Activated CD4-positive, alpha-beta T cell treated with anti-CD3 and anti-CD28 coated beads, Interleukin-2, amount 10 ng/mL, durations not matched to agents 7 days and 5 days (primary cell): ENCODE measurements at regions not wholly inside any gene's neighbourhood (a gene's known extent, or its start where the extent isn't known, plus 50 kb on each side); places are given as distances from the start of the nearest gene placed in this dataset.
"Not testable (repeated sequence)": the region's sequence is repeated elsewhere in the genome, so short reads cannot be mapped to it uniquely, and the experiment has no call there.

Experiments used
- CTCF ChIA-PET: fragments of 350-600 bp; sonication (Branson Sonifier 250); formaldehyde crosslinking; loops from one replicate; lab custom pipeline; 2021; ENCODE audit warnings: antibody characterized with exemption; lab: Charles Lee
- POLR2A ChIA-PET: fragments of 350-600 bp; sonication (Branson Sonifier 250); formaldehyde crosslinking; loops from one replicate; lab custom pipeline; 2021; ENCODE audit warnings: antibody characterized with exemption; lab: Charles Lee
- DNase-seq: peaks from one replicate; pipeline ENCODE4 v3.0.0-alpha.2; 2020
- H3K27ac Mint-ChIP-seq: one replicate; pipeline ENCODE4 v1.8.0; 2021; ENCODE audit warnings: mild to moderate bottlenecking, moderate library complexity, mixed read lengths
- H3K27me3 Mint-ChIP-seq: one replicate; pipeline ENCODE4 v1.8.0; 2021; ENCODE audit warnings: mixed read lengths
- H3K36me3 Mint-ChIP-seq: one replicate; pipeline ENCODE4 v1.8.0; 2021; ENCODE audit warnings: low read depth, mixed read lengths
- H3K4me1 Mint-ChIP-seq: one replicate; pipeline ENCODE4 v1.8.0; 2021; ENCODE audit warnings: mixed read lengths
- H3K4me3 Mint-ChIP-seq: one replicate; pipeline ENCODE4 v1.8.0; 2021; ENCODE audit warnings: mild to moderate bottlenecking, moderate library complexity, mixed read lengths
- H3K9me3 Mint-ChIP-seq: one replicate; pipeline ENCODE4 v1.8.0; 2021; ENCODE audit warnings: mixed read lengths

GRCh38 chr2:62654876-62655359 lies 50.6 kb upstream of the EHBP1 start:
- ChIA-PET POLR2A (no interaction called here), CTCF (interaction anchor here (0.6 kb wide), 1 partner anchor 16 kb away, joined by 3 read pairs; no protein-coding TSS in a partner anchor)
- DNase-seq, result no peak
- Mint-ChIP-seq H3K4me1 (no peaks in the 10 kb centered on the region), H3K36me3 (no peaks in the 10 kb centered on the region), H3K27me3 (peaks cover 2% of the 10 kb centered on the region), H3K9me3 (peaks cover 2% of the 10 kb centered on the region), H3K4me3 (no peak overlapping the region), H3K27ac (no peak overlapping the region)

DNA sequence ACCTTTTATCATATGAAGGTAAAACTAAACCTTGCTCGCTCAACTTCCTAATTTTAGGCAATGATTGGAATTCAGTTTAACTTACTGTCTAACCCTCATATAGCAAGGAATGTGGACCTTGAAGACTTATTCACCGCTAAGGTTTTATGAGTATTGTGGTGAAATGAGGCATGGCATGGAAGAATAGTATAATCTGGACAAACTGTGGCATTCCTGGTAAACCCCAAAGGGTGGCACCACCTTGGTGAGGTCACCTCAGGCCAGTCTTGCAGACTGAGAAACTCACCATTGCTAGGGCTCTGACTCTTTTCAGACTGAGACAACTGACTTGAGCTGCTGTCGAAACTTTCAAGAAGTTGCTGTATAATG lies 51.1 kb upstream of the EHBP1 start:
- CTCF ChIA-PET, result no interaction called here
- H3K9me3 Mint-ChIP-seq, result peaks cover 2% of the 10 kb centered on the region
- H3K27me3 Mint-ChIP-seq, result peaks cover 2% of the 10 kb centered on the region
- H3K36me3 Mint-ChIP-seq, result no peaks in the 10 kb centered on the region
- no peak overlapping the region for H3K27ac Mint-ChIP-seq
- DNase-seq, result no peak
- H3K4me1 Mint-ChIP-seq, result no peaks in the 10 kb centered on the region
- no peak overlapping the region for H3K4me3 Mint-ChIP-seq
- POLR2A ChIA-PET, result no interaction called here

- no peaks in the 10 kb centered on the region for H3K36me3 Mint-ChIP-seq
- peaks cover 2% of the 10 kb centered on the region for H3K27me3 Mint-ChIP-seq
- ChIA-PET CTCF (no interaction called here), POLR2A (no interaction called here)
- no peaks in the 10 kb centered on the region for H3K4me1 Mint-ChIP-seq
- no peak for DNase-seq
- H3K9me3 Mint-ChIP-seq, result peaks cover 2% of the 10 kb centered on the region
- no peak overlapping the region for H3K4me3 Mint-ChIP-seq
- H3K27ac Mint-ChIP-seq, result no peak overlapping the region
These were observed 51.7 kb upstream of the EHBP1 start for GRCh38 chr2:62653582-62654422.

DNA sequence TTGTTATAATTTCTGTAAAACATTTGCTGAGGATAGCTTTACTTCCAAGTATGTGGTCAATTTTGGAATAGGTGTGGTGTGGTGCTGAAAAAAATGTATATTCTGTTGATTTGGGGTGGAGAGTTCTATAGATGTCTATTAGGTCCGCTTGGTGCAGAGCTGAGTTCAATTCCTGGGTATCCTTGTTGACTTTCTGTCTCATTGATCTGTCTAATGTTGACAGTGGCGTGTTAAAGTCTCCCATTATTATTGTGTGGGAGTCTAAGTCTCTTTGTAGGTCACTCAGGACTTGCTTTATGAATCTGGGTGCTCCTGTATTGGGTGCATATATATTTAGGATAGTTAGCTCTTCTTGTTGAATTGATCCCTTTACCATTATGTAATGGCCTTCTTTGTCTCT lies 56.4 kb upstream of the EHBP1 start:
- H3K36me3 Mint-ChIP-seq, DNase-seq, CTCF ChIA-PET, H3K4me3 Mint-ChIP-seq, POLR2A ChIA-PET, H3K27ac Mint-ChIP-seq, H3K27me3 Mint-ChIP-seq, H3K4me1 Mint-ChIP-seq, H3K9me3 Mint-ChIP-seq: not testable (repeated sequence)

DNA sequence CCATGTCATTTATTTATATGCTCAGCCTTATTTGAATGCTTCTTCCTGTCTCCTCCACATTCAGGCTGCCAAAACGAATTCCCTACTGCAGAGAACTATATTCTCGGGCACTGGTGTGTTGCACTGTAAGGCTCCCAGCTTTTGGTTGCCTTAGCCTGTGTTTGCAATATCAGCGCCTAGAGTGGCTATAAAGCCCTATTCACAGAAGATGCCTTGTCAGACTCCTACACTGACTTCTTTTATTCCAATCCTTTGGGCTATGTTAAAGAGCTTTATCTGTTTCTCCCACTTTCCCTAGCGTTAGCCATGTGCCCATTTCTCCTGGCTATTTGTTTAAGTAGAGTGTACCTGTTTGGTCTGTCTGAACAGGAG lies 62.4 kb upstream of the EHBP1 start:
- Mint-ChIP-seq H3K9me3 (peaks cover 3% of the 10 kb centered on the region), H3K4me3 (no peak overlapping the region), H3K27ac (no peak overlapping the region), H3K27me3 (peaks cover 6% of the 10 kb centered on the region), H3K4me1 (no peaks in the 10 kb centered on the region), H3K36me3 (no peaks in the 10 kb centered on the region)
- CTCF ChIA-PET, result no interaction called here
- POLR2A ChIA-PET, result no interaction called here
- no peak for DNase-seq

- Mint-ChIP-seq H3K27me3 (peaks cover 8% of the 10 kb centered on the region), H3K4me3 (no peak overlapping the region), H3K27ac (no peak overlapping the region), H3K4me1 (no peaks in the 10 kb centered on the region), H3K9me3 (peaks cover 3% of the 10 kb centered on the region), H3K36me3 (no peaks in the 10 kb centered on the region)
- DNase-seq, result no peak
- ChIA-PET CTCF (interaction anchor here (1.7 kb wide), 1 partner anchor 14 kb away, joined by 4 read pairs; no protein-coding TSS in a partner anchor), POLR2A (no interaction called here)
These were observed 62.9 kb upstream of the EHBP1 start for GRCh38 chr2:62642429-62643099.

GRCh38 chr2:62641936-62642335 lies 63.6 kb upstream of the EHBP1 start:
- no peak overlapping the region for H3K4me3 Mint-ChIP-seq
- no peaks in the 10 kb centered on the region for H3K4me1 Mint-ChIP-seq
- H3K27ac Mint-ChIP-seq, result no peak overlapping the region
- ChIA-PET CTCF (interaction anchor here (1.7 kb wide), 1 partner anchor 14 kb away, joined by 4 read pairs; no protein-coding TSS in a partner anchor), POLR2A (no interaction called here)
- no peaks in the 10 kb centered on the region for H3K36me3 Mint-ChIP-seq
- DNase-seq, result no peak
- H3K27me3 Mint-ChIP-seq, result peaks cover 8% of the 10 kb centered on the region
- H3K9me3 Mint-ChIP-seq, result peaks cover 3% of the 10 kb centered on the region

GRCh38 chr2:62641410-62641843 lies 64.1 kb upstream of the EHBP1 start:
- H3K9me3 Mint-ChIP-seq, result peaks cover 4% of the 10 kb centered on the region
- H3K4me1 Mint-ChIP-seq, result no peaks in the 10 kb centered on the region
- DNase-seq, result no peak
- no peaks in the 10 kb centered on the region for H3K36me3 Mint-ChIP-seq
- H3K27me3 Mint-ChIP-seq, result peaks cover 8% of the 10 kb centered on the region
- ChIA-PET POLR2A (no interaction called here), CTCF (interaction anchor here (1.7 kb wide), 1 partner anchor 13 kb away, joined by 4 read pairs; no protein-coding TSS in a partner anchor)
- no peak overlapping the region for H3K4me3 Mint-ChIP-seq
- no peak overlapping the region for H3K27ac Mint-ChIP-seq

DNA sequence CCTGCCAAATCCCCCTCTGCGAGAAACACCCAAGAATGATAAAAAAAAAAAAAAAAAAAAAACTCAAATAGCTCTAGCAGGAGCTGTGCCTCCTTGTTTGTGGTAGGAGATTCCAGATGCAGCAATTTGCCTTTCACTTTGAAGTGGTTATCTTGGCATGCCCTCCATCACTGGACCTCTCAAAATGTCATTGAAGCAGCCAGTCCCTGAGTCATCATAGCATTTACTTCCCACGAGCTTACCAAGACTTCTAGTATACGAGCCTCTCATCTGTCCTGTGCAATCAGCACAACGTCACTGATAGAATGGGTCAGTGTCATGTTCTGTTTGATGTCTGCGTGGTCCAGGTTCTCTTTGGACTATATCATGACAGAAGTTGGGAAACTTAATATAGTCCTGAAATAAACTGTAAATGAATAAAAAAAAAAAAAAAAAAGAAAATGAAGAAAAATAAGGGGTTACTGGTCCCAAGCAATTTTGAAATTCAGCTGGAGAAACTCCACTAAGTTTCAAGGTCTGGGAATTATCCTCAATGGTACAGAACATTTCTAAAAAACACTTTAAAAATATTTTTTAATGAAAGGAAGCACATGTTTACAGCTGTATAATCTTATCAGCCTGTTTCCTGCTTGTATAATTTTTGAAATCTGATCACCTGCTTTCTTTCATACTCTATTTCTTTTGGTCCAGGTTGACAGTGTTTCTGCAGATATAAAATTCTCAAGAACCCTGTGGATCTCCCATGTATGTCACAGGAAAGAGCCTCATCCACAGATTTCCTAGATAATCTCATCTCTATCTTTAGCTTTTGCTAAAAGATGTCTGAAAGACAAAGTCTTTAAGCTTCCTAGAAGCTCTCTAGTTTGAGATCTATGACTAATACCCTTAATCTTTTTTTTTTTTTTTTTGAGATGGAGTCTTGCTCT lies 74.1 kb upstream of the EHBP1 start:
- no peaks in the 10 kb centered on the region for H3K4me1 Mint-ChIP-seq
- no peak for DNase-seq
- H3K4me3 Mint-ChIP-seq, result no peak overlapping the region
- ChIA-PET POLR2A (no interaction called here), CTCF (interaction anchor here (0.7 kb wide), 1 partner anchor 111 kb away, joined by 3 read pairs; no protein-coding TSS in a partner anchor)
- no peaks in the 10 kb centered on the region for H3K36me3 Mint-ChIP-seq
- H3K9me3 Mint-ChIP-seq, result peaks cover 12% of the 10 kb centered on the region
- peaks cover 3% of the 10 kb centered on the region for H3K27me3 Mint-ChIP-seq
- H3K27ac Mint-ChIP-seq, result no peak overlapping the region

GRCh38 chr2:62630206-62630605 lies 75.3 kb upstream of the EHBP1 start:
- DNase-seq, POLR2A ChIA-PET, H3K27ac Mint-ChIP-seq, H3K4me1 Mint-ChIP-seq, H3K9me3 Mint-ChIP-seq, H3K4me3 Mint-ChIP-seq, H3K27me3 Mint-ChIP-seq, H3K36me3 Mint-ChIP-seq: not testable (repeated sequence)
- CTCF ChIA-PET, result interaction anchor here (0.6 kb wide), 1 partner anchor 120 kb away, joined by 4 read pairs; no protein-coding TSS in a partner anchor

DNA sequence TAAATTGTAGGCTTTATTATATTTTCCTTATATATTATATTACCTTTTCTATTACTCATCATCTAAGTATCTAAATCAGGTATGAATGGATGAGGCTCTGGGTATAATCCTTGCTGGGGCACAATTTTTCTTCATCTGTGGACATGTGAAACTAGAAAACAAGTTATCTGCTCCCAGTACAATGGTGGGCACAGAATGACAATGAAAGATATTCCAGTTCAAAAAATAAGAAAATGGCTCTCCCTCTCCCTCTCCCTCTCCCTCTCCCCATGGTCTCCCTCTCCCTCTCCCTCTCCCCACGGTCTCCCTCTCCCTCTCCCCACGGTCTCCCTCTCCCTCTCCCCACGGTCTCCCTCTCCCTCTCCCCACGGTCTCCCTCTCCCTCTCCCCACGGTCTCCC lies 76.2 kb upstream of the EHBP1 start:
- CTCF ChIA-PET, result interaction anchor here (1.4 kb wide), 1 partner anchor 12 kb away, joined by 4 read pairs; no protein-coding TSS in a partner anchor
- H3K9me3 Mint-ChIP-seq, H3K27me3 Mint-ChIP-seq, DNase-seq, H3K36me3 Mint-ChIP-seq, H3K4me1 Mint-ChIP-seq, POLR2A ChIA-PET, H3K27ac Mint-ChIP-seq, H3K4me3 Mint-ChIP-seq: not testable (repeated sequence)

DNA sequence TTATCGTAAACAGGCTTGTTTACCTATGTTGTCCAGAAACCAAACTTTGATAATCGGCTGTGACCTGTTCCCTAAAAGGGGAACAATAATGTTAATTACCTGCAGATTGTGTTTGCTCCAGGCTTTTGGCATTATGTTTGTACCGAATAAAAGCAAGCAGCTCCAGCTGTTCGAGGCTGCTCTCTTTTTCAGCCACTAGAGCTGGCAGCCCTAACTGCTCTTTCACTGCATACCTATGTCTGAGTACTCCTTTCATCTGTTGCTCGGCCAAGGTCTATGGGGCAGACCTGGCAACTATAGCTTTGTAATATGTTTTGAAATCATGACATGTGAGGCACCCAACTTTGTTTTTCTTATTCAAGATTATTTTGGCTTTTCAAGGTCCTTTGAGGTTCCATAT lies 77.8 kb upstream of the EHBP1 start:
- no peak overlapping the region for H3K4me3 Mint-ChIP-seq
- H3K9me3 Mint-ChIP-seq, result peaks cover 6% of the 10 kb centered on the region
- POLR2A ChIA-PET, result no interaction called here
- peaks cover 5% of the 10 kb centered on the region for H3K27me3 Mint-ChIP-seq
- H3K27ac Mint-ChIP-seq, result no peak overlapping the region
- no peak for DNase-seq
- no peaks in the 10 kb centered on the region for H3K36me3 Mint-ChIP-seq
- no peaks in the 10 kb centered on the region for H3K4me1 Mint-ChIP-seq
- CTCF ChIA-PET, result interaction anchor here (0.6 to 1.4 kb wide), 2 partner anchors 14 to 618 kb away, joined by 3 to 4 read pairs; no protein-coding TSS in a partner anchor
